ENCODE measurements at regions not wholly inside any gene's neighbourhood (a gene's known extent, or its start where the extent isn't known, plus 50 kb on each side); places are given as distances from the start of the nearest gene placed in this dataset.

DNA sequence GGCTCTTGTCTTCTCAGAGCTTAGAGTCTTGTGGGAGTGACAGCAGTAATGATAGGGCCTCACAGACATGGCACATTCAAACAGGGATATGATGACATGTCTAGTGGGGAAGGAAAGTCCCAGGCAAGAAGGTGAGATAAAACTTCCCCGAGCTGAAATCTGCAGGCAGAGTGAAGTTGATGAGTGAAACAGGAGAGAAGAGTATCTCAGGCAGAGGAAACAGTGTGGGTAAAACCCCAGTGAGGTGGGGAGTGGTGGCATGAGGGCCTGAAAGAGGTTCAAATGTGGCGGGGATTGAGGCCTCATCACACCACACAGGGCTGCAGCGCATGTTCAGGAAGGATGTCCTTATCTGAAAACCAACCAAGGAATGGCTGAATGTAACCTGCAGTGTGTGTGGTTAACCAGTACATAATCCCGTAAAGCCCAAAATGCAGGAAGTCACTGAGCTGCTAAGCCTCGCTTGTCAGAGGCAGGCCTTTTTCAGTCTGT is 153.8 kb upstream of the E2F8 start:
- Mint-ChIP-seq H3K27me3 (ENCODE audit: insufficient read depth, low read depth, poor library complexity) (peaks cover 2% of the 10 kb centered on the region), H3K9me3 (peaks cover 5% of the 10 kb centered on the region; the same call in 1 of the 3 replicates), H3K36me3 (ENCODE audit: low read depth) (no peaks in the 10 kb centered on the region), H3K4me1 (peaks cover 14% of the 10 kb centered on the region; the same call in 2 of the 3 replicates), H3K27ac (no peak overlapping the region), H3K4me3 (no peak overlapping the region)
- Histone ChIP-seq H3K4me1 (ENCODE audit: insufficient read depth) (no peaks in the 10 kb centered on the region), H3F3A (replicated peaks; ENCODE audit: low read depth) (no peaks in the 10 kb centered on the region), H2AFZ (peak overlapping the region; percentile 28; the same call in 1 of the 2 replicates), H3K79me2 (replicated peaks; ENCODE audit: insufficient read depth) (no peaks in the 10 kb centered on the region), H3K4me2 (no peak overlapping the region), H3K27ac (ENCODE audit: low read depth) (no peak overlapping the region), H3K4me3 (no peak overlapping the region), H4K20me1 (replicated peaks; ENCODE audit: insufficient read depth) (no peaks in the 10 kb centered on the region), H3K36me3 (ENCODE audit: insufficient read depth) (no peaks in the 10 kb centered on the region), H3K27me3 (ENCODE audit: insufficient read depth) (no peaks in the 10 kb centered on the region), H3K9me2 (ENCODE audit: insufficient read depth) (peaks cover 11% of the 10 kb centered on the region; the same call in 1 of the 2 replicates)
- no peak for TF ChIP-seq CREB1 (CRISPR knock-in tag; IDR thresholded peaks at IDR 0.05; ENCODE audit: low read depth)
- no peak for TF ChIP-seq ZNF114 (CRISPR knock-in tag; IDR thresholded peaks at IDR 0.05)
- no peak for TF ChIP-seq EZH2phosphoT487 (IDR thresholded peaks at IDR 0.05; ENCODE audit: unreplicated experiment)
- DNase-seq (ENCODE audit: low spot score): no peak
- ATAC-seq: no peak; the same call in 2 of the 3 replicates

DNA sequence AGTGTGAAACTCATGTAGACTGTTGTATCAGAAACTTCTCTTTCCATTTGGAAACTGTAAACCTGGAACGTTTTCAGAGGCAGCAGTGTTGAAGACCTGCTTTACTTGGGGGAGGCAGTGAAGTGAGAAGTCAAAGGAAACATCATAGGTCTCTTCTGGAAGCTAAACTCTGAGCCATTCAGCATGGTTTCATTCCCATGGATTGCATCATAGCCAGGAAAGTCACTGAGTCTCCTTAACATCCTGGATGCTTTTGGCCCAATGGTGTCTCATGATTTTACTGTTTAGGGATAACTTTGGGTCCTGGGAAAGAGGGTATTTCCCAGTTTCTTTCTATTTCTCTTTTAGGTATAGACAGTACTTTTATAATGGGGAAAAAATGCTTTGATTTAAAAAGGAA is 153.2 kb upstream of the E2F8 start:
- Histone ChIP-seq H3K36me3 (ENCODE audit: insufficient read depth) (no peaks in the 10 kb centered on the region), H3K79me2 (replicated peaks; ENCODE audit: insufficient read depth) (no peaks in the 10 kb centered on the region), H3K27me3 (ENCODE audit: insufficient read depth) (no peaks in the 10 kb centered on the region), H3K9me2 (ENCODE audit: insufficient read depth) (peaks cover 11% of the 10 kb centered on the region; the same call in 1 of the 2 replicates), H3F3A (replicated peaks; ENCODE audit: low read depth) (no peaks in the 10 kb centered on the region), H3K4me3 (no peak overlapping the region), H3K4me2 (no peak overlapping the region), H4K20me1 (replicated peaks; ENCODE audit: insufficient read depth) (no peaks in the 10 kb centered on the region), H3K27ac (ENCODE audit: low read depth) (no peak overlapping the region), H2AFZ (peak overlapping the region; percentile 28; the same call in 1 of the 2 replicates), H3K4me1 (ENCODE audit: insufficient read depth) (no peaks in the 10 kb centered on the region)
- Mint-ChIP-seq H3K27ac (no peak overlapping the region), H3K9me3 (peaks cover 5% of the 10 kb centered on the region; the same call in 1 of the 3 replicates), H3K4me1 (peaks cover 14% of the 10 kb centered on the region; the same call in 2 of the 3 replicates), H3K36me3 (ENCODE audit: low read depth) (no peaks in the 10 kb centered on the region), H3K4me3 (no peak overlapping the region), H3K27me3 (ENCODE audit: insufficient read depth, low read depth, poor library complexity) (peaks cover 2% of the 10 kb centered on the region)
- no peak for DNase-seq (ENCODE audit: low spot score)
- ATAC-seq: no peak
- TF ChIP-seq ZNF462 (CRISPR knock-in tag; IDR thresholded peaks at IDR 0.05) (no peak), ZNF114 (CRISPR knock-in tag; IDR thresholded peaks at IDR 0.05) (no peak), STAT1 (IDR thresholded peaks at IDR 0.05; ENCODE audit: unreplicated experiment) (no peak), CREB1 (CRISPR knock-in tag; IDR thresholded peaks at IDR 0.05; ENCODE audit: low read depth) (no peak), NANOG (IDR thresholded peaks at IDR 0.05; ENCODE audit: borderline replicate concordance) (no peak), ETS1 (IDR thresholded peaks at IDR 0.05) (no peak), EZH2 (IDR thresholded peaks at IDR 0.05; ENCODE audit: low read depth, unreplicated experiment) (no peak), EZH2phosphoT487 (IDR thresholded peaks at IDR 0.05; ENCODE audit: unreplicated experiment) (no peak), POLR2AphosphoS5 (IDR thresholded peaks at IDR 0.05; ENCODE audit: low read depth) (no peak)
- TF ChIP-seq, protein P1, sequence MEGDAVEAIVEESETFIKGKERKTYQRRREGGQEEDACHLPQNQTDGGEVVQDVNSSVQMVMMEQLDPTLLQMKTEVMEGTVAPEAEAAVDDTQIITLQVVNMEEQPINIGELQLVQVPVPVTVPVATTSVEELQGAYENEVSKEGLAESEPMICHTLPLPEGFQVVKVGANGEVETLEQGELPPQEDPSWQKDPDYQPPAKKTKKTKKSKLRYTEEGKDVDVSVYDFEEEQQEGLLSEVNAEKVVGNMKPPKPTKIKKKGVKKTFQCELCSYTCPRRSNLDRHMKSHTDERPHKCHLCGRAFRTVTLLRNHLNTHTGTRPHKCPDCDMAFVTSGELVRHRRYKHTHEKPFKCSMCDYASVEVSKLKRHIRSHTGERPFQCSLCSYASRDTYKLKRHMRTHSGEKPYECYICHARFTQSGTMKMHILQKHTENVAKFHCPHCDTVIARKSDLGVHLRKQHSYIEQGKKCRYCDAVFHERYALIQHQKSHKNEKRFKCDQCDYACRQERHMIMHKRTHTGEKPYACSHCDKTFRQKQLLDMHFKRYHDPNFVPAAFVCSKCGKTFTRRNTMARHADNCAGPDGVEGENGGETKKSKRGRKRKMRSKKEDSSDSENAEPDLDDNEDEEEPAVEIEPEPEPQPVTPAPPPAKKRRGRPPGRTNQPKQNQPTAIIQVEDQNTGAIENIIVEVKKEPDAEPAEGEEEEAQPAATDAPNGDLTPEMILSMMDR (conservative IDR thresholded peaks at IDR 0.05; ENCODE audit: low read depth in 2 of 2): no peak
